Endothelial cell of umbilical vein (primary cell): ENCODE measurements at regions not wholly inside any gene's neighbourhood (a gene's known extent, or its start where the extent isn't known, plus 50 kb on each side); places are given as distances from the start of the nearest gene placed in this dataset. TPM values are rescaled to one million over a fixed set of nuclear protein-coding genes. Genes with fewer than 3 reads are reported as not detected.

Source experiments
- BruUV-seq: library from RNA; stranded (reverse); fragments of 400-500 nt; replicated peaks from 2 replicates; lab custom pipeline; 2021; lab: Mats Ljungman, UMichigan
- CTCF ChIA-PET: fragments of 300-600, 350-600 bp; sonication (Branson Sonifier 250); formaldehyde crosslinking; loops from one replicate; lab custom pipeline; 2021; ENCODE audit warnings: antibody characterized with exemption, inconsistent platforms; lab: Charles Lee
- POLR2A ChIA-PET: fragments of 300-600, 350-600 bp; sonication (Branson Sonifier 250); formaldehyde crosslinking; loops from one replicate; lab custom pipeline; 2021; ENCODE audit warnings: antibody characterized with exemption, inconsistent platforms; lab: Charles Lee
- DNase-seq: peaks from one replicate; pipeline ENCODE4 v3.0.0-alpha.2; 2011; ENCODE audit warnings: low read depth, low spot score
- FAIRE-seq: peaks from 2 replicates; lab custom pipeline; 2011; peaks lifted over from hg19 to GRCh38; lab: Jason Lieb, UNC
- H2AFZ ChIP-seq: 2 replicates; pipeline ENCODE4 v1.6.0; 2012; ENCODE audit warnings: low read depth, low read length, control low read depth, inconsistent platforms
- H3K27ac ChIP-seq: 2 replicates; pipeline ENCODE4 v1.5.1; 2011; ENCODE audit warnings: low read depth, mild to moderate bottlenecking, control low read depth, low read length, moderate library complexity; ENCODE audit not compliant: insufficient read depth
- H3K27me3 ChIP-seq, 2 experiments: 2 replicates each; pipeline versions ENCODE4 v1.6.0 to v1.6.1; 2011; ENCODE audit warnings: low read length in 2 of 2, mixed read lengths in 1 of 2; ENCODE audit not compliant: control insufficient read depth in 2 of 2, insufficient read depth in 2 of 2
- H3K36me3 ChIP-seq, 2 experiments: 2 replicates in 1 of 2; 3 replicates in 1 of 2; pipeline ENCODE4 v1.5.1; 2011; ENCODE audit warnings: low read length in 2 of 2, mild to moderate bottlenecking in 1 of 2, moderate library complexity in 1 of 2; ENCODE audit not compliant: control insufficient read depth in 2 of 2, insufficient read depth in 2 of 2; ENCODE audit errors: extremely low read depth in 1 of 2
- H3K4me1 ChIP-seq: 3 replicates; pipeline ENCODE4 v1.5.1; 2011; ENCODE audit warnings: mild to moderate bottlenecking, low read length; ENCODE audit not compliant: control insufficient read depth, insufficient read depth; ENCODE audit errors: extremely low read depth
- H3K4me2 ChIP-seq: 2 replicates; pipeline ENCODE4 v1.6.1; 2011; ENCODE audit warnings: low read length, control low read depth, mixed read lengths; ENCODE audit not compliant: insufficient read depth
- H3K4me3 ChIP-seq, 3 experiments: fragments of 200-600 bp in 1 of 3; sonication (generic), shearing (Covaris generic) in 1 of 3; replicated peaks in 1 of 3; 2 replicates each; pipeline ENCODE4 v1.5.1; 2011 to 2016; ENCODE audit warnings: control low read depth in 3 of 3, low read length in 3 of 3, mild to moderate bottlenecking in 2 of 3, inconsistent platforms in 1 of 3, low read depth in 1 of 3, moderate library complexity in 1 of 3; ENCODE audit not compliant: insufficient read depth in 1 of 3
- H3K79me2 ChIP-seq: 2 replicates; pipeline ENCODE4 v1.6.0; 2012; ENCODE audit warnings: low read length, inconsistent platforms; ENCODE audit not compliant: control insufficient read depth, insufficient read depth
- H3K9ac ChIP-seq: replicated peaks from 2 replicates; pipeline ENCODE3; 2011; ENCODE audit warnings: low read length, control low read depth; ENCODE audit not compliant: insufficient read depth; ENCODE audit errors: extremely low read depth
- H3K9me1 ChIP-seq: replicated peaks from 3 replicates; pipeline ENCODE4 v1.6.0; 2011; ENCODE audit warnings: mild to moderate bottlenecking, low read length; ENCODE audit not compliant: control insufficient read depth, insufficient read depth; ENCODE audit errors: extremely low read depth
- H3K9me3 ChIP-seq: replicated peaks from 2 replicates; pipeline ENCODE4 v1.5.1; 2012; ENCODE audit warnings: low read length, inconsistent platforms; ENCODE audit not compliant: control insufficient read depth, insufficient read depth
- H4K20me1 ChIP-seq: replicated peaks from 2 replicates; pipeline ENCODE3; 2011; ENCODE audit warnings: mild to moderate bottlenecking, low read length; ENCODE audit not compliant: control insufficient read depth, insufficient read depth; ENCODE audit errors: extremely low read depth
- CTCF ChIP-seq, 2 donors: IDR thresholded peaks; 1 replicate in 1 of 2; 2 replicates in 1 of 2; pipeline ENCODE4 v1.5.1; 2011; ENCODE audit warnings: low read length in 2 of 2, mild to moderate bottlenecking in 2 of 2, moderate library complexity in 2 of 2, control low read depth in 1 of 2, inconsistent platforms in 1 of 2, low read depth in 1 of 2; ENCODE audit not compliant: insufficient read depth in 1 of 2; ENCODE audit errors: extremely low read depth in 1 of 2
- EZH2 ChIP-seq: IDR thresholded peaks from 2 replicates; pipeline ENCODE4 v1.6.1; 2012; ENCODE audit warnings: borderline replicate concordance, low read depth, mild to moderate bottlenecking, moderate library complexity, low read length, inconsistent platforms; ENCODE audit not compliant: severe bottlenecking
- FOS ChIP-seq: IDR thresholded peaks from 2 replicates; pipeline ENCODE4 v1.6.1; 2011; ENCODE audit warnings: mild to moderate bottlenecking, low read length, moderate library complexity, borderline replicate concordance; ENCODE audit not compliant: insufficient read depth
- GATA2 ChIP-seq: IDR thresholded peaks from 2 replicates; pipeline ENCODE4 v1.7.0; 2011; ENCODE audit warnings: low read depth, mild to moderate bottlenecking, moderate library complexity, mixed read lengths, low read length; ENCODE audit not compliant: insufficient read length, insufficient read depth
- JUN ChIP-seq: IDR thresholded peaks from 2 replicates; pipeline ENCODE4 v1.6.1; 2011; ENCODE audit warnings: borderline replicate concordance, low read depth; ENCODE audit not compliant: insufficient read length, insufficient read depth
- MAX ChIP-seq: IDR thresholded peaks from 2 replicates; pipeline ENCODE4 v1.6.1; 2011; ENCODE audit not compliant: insufficient read depth, insufficient read length
- MYC ChIP-seq: IDR thresholded peaks from one replicate; pipeline ENCODE4 v1.6.1; 2011; ENCODE audit warnings: mild to moderate bottlenecking, low read depth, low read length
- POLR2A ChIP-seq: IDR thresholded peaks from 2 replicates; pipeline ENCODE4 v1.6.1; 2012; ENCODE audit warnings: low read depth, mild to moderate bottlenecking, control low read depth, low read length
- POLR2AphosphoS5 ChIP-seq: IDR thresholded peaks from 2 replicates; pipeline ENCODE4 v1.6.1; 2012; ENCODE audit warnings: low read depth, mild to moderate bottlenecking, control low read depth, low read length, moderate library complexity; ENCODE audit not compliant: insufficient read depth
- dilution Hi-C: fragments of 300-500 bp; cut with MboI; formaldehyde crosslinking; loops from one replicate; pipeline ENCODE4 v1.15.0; 2019; ENCODE audit warnings: low sequenced_read_pairs; ENCODE audit not compliant: extremely low pct_ligation_motif_present
- intact Hi-C: fragments of 100-400 bp; cut with micrococcal nuclease; formaldehyde crosslinking; loops from one replicate; pipeline ENCODE4 v1.10.0; 2022
- small RNA-seq: library from RNA; depleted of rRNA; stranded (forward); fragments of <200 nt; gene quantifications from one replicate; pipeline ENCODE3, GENCODE V24; 2012; ENCODE audit warnings: low replicate concordance, low read depth; ENCODE audit not compliant: insufficient read depth, insufficient read length

- DNase-seq (no peak), FAIRE-seq (no peak)
- Histone ChIP-seq H3K9me1 (no peaks in the 10 kb centered on the region), H3K9me3 (no peaks in the 10 kb centered on the region), H3K27me3 (no peaks in the 10 kb centered on the region), H2AFZ (no peak overlapping the region), H3K4me3 (no peak overlapping the region), H3K4me1 (no peaks in the 10 kb centered on the region), H3K9ac (no peak overlapping the region), H3K4me2 (no peak overlapping the region), H3K79me2 (no peaks in the 10 kb centered on the region), H3K27ac (no peak overlapping the region), H4K20me1 (no peaks in the 10 kb centered on the region), H3K36me3 (no peaks in the 10 kb centered on the region)
- dilution Hi-C loops, result no loop called here
- TF ChIP-seq JUN (no peak), GATA2 (no peak), FOS (no peak), POLR2AphosphoS5 (no peak), EZH2 (no peak), CTCF (IDR thresholded peaks at IDR 0.05; ENCODE audit: extremely low read depth in 1 of 2, insufficient read depth in 1 of 2, low read depth in 1 of 2, low read length in 2 of 2) (no peak), POLR2A (no peak), MAX (no peak), MYC (no peak)
- CTCF ChIA-PET, result no interaction called here
- no TSS peak for BruUV-seq
- intact Hi-C loops, result no loop called here
- POLR2A ChIA-PET, result no interaction called here
Measured at GRCh38 chr3:107325446-107325845, 51.8 kb upstream of the CCDC54 start.

Small RNA genes lying in the stretch of these regions (small RNA-seq; reads per million reads assigned to genes)
- gene MTCO1P35, result not detected
- gene MTND6P6, result not detected
- not detected for gene RF00019
- gene RNU6-1308P, result not detected
